Urothelium cell line (cell line): ENCODE measurements at regions not wholly inside any gene's neighbourhood (a gene's known extent, or its start where the extent isn't known, plus 50 kb on each side); places are given as distances from the start of the nearest gene placed in this dataset.
"Not testable (repeated sequence)": the region's sequence is repeated elsewhere in the genome, so short reads cannot be mapped to it uniquely, and the experiment has no call there.

Experiments
- DNase-seq: peaks from one replicate; pipeline ENCODE4 v3.0.0; 2011; ENCODE audit warnings: low spot score, mixed read lengths
- FAIRE-seq: peaks from 2 replicates; lab custom pipeline; 2011; peaks lifted over from hg19 to GRCh38; lab: Jason Lieb, UNC

GRCh38 chr2:67771380-67771779, 291.4 kb downstream of the C1D start:
- no peak for FAIRE-seq
- DNase-seq, result no peak

- DNase-seq (no peak), FAIRE-seq (no peak)
These were observed 290.3 kb downstream of the C1D start for GRCh38 chr2:67772216-67773170.

GRCh38 chr2:67773851-67774250, 289.0 kb downstream of the C1D start:
- DNase-seq, result no peak
- FAIRE-seq, result no peak

- DNase-seq (no peak), FAIRE-seq (no peak)
These were observed 286.5 kb downstream of the C1D start for GRCh38 chr2:67776276-67776675.

- FAIRE-seq (no peak), DNase-seq (no peak)
These were observed 285.8 kb downstream of the C1D start for GRCh38 chr2:67777010-67777409.

DNA sequence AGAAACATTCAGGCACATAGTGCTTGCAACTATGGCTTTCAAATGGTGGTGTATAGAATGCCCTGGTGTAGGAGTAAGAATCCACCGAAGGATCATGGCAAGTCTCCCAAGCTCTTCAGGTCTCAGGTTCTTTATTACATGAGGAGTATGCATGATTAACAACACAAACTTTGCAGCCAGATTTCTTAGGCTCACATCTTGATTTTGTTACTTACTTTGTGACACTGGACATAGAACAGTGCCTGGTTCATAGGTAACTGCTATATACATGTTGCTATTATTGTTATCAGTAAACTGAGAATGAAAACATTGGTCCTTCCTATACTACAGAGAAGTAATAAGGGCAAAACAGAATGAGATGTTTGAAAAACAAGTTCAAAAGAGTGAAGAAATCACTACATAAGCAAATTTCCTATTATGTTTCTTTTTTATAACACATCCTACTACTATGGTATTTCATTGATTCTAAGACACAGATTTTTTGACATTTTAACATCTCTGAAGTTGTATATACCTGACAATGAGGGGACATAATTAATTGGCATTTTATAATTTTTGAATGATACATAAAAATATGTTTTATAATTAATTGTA, 284.9 kb downstream of the C1D start:
- DNase-seq (no peak), FAIRE-seq (no peak)

- not testable (repeated sequence) for DNase-seq, FAIRE-seq
These were observed 282.0 kb downstream of the C1D start for GRCh38 chr2:67780841-67781240.

- FAIRE-seq (no peak), DNase-seq (no peak)
These were observed 280.4 kb downstream of the C1D start for GRCh38 chr2:67782443-67782842.

DNA sequence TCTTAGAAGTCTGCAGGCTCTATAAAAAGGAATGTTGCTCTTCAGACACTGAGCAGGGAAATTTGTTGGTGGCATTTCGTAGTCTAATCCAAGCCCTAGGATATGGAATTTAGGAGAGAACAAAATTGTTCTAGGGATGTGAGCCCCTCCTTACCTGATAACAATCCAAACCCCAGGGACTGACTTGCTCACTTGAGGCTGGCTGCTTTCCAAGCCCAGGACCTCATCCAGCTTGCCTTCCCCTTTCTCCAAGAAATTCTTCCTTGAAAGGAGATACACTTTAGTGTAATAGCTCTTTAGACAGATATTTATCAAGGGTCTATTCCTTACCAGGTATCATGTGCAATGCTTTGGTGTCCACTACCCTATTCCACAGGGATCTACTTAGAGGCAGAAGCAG, 279.8 kb downstream of the C1D start:
- DNase-seq (no peak), FAIRE-seq (no peak)

DNA sequence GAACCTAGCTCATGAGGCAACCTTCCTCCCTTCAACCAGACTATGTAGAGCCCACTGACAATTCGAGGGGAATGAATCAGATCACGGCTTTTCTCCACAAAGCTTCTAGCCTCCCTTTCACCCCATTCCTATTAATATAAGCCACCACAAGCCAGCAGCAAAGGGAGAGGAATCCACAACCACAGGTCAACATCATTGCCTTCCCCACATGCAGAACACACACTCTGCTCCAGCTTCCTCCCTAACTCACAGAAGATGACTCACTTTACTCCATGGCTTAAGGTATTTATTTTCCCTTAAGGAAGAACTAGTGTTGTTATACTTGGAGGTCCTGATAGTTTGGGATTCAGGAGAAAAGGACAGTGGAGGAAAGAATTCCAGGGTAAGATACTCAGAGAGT, 272.2 kb downstream of the C1D start:
- peak; percentile 38 for DNase-seq
- FAIRE-seq, result no peak

DNA sequence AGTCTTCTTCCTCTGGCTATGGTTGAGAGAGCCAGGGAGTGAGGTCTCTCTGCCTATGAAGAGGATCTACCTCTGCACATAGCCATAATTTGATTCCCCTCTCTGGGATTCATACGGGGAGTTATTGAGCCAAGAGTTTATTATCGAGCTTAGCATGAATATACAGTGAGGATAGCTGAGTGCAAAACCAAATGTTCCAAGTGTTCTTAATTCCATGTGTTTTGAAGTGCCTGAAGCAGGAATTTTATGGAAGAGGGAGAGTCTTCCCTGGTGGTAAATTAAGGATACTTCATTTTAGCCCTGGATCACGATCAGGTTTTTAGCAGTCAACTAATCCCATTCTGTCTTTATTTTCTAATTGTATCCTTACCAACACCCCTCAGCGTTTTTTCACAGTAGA, 270.6 kb downstream of the C1D start:
- FAIRE-seq (no peak), DNase-seq (no peak)

GRCh38 chr2:67792681-67793091, 270.1 kb downstream of the C1D start:
- DNase-seq, result no peak
- FAIRE-seq, result no peak

GRCh38 chr2:67797801-67798540, 264.8 kb downstream of the C1D start:
- DNase-seq (peak; percentile 31), FAIRE-seq (peak; percentile 27)

DNA sequence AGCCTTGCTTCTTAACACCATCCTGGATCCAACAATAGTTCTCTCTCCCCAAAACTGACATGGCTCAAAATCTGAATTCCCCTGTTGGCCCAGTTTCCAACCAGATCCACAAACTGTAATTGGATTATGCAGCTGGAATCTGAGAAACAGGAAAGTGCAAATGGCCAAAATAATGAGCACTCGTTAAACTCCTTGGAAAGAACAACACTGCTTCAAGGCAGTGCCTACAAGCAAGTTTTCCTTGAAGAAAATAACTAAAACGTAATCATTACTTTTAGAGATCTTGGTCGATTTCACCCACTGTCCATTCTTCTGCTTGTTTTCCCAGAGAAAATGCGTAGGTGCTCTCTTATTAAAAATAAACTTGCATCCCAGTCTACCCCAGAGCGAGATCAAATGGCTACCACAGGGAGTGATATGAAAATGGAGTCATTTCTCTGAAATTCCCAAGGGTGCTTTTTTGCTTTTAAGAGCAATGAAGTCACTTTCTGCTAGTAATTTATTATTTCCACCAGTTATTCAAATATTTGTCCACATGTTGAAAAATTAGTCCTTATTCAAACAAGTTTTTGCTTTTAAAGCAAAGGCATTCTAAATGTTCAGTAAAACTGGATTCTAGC, 264.2 kb downstream of the C1D start:
- DNase-seq, result no peak

DNA sequence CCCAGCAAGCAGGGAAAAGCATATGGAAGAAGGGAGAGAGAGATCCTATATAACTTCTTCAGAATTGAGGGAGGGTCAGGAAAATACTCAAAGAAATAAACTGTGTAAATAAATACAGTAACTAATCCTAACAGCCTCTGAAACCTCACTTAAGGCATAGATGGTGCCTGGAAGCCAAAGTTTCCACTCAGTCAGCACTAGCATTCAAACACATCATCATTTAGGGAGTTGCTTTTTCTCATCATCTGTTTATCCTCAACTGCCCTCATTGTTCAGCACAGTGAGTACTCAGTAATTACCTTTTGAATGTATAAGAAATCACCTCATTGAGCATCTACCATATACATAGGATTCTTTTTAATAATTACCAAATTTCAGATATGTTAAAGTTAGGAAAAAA, 262.9 kb downstream of the C1D start:
- FAIRE-seq, result no peak
- no peak for DNase-seq

More for the DNA sequence above, 264.2 kb downstream of the C1D start:
- FAIRE-seq, result no peak

DNA sequence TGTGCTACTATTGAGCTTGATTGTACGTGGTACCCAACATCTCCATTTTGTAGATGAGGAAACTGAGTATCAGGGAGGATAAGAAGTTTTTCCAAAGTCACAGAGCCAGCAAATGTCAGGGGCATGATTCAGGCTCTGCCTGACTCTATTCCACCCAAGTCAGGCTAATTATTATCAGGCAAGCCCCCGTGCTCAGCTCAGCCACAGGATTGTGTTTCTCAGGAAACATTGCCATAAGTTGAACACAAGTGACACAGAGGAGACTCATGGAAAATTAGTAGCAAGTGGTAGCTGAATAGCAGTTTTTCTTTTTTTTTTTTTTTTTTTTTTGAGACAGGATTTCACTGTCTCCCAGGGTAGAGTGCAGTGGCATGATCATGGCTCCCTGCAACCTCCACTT, 260.5 kb downstream of the C1D start:
- FAIRE-seq, result no peak
- no peak for DNase-seq

GRCh38 chr2:67802824-67803223, 260.0 kb downstream of the C1D start:
- DNase-seq (no peak), FAIRE-seq (no peak)

DNA sequence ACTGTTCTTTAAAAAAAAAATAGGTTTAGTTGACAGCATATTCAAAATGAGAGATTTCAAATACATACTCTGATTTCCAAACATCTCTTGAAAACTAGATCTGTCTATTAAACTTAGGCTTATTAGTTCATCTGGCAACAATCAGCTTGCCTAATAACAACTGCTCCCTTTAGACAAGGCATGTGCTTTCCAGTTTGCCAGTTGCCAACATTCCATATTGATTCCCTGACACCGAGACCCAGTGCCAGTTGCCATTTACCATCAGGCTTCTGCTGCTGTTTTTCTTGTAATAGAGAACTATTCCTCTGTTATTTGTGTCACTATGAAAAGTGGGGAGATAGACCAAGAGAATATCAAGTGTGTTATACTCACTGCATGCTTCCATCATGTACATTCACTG, 256.0 kb downstream of the C1D start:
- DNase-seq (no peak), FAIRE-seq (no peak)

GRCh38 chr2:67808112-67808511, 254.7 kb downstream of the C1D start:
- FAIRE-seq (no peak), DNase-seq (no peak)

DNA sequence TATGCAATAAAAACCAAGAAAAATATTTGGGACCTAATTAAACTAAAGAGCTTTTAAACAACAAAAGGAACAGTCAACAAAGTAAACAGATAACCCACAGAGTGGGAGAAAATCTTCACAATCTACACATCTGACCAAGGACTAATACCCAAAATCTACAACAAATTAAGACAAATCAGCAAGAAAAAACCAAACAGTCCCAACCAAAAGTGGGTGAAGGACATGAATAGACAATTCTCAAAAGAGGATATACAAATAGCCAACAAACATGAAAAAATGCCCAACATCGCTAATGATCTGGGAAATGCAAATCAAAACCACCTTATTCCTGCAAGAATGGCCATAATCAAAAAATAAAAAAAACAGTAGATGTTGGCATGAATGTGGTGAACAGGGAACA, 250.1 kb downstream of the C1D start:
- FAIRE-seq (no peak), DNase-seq (no peak)

DNA sequence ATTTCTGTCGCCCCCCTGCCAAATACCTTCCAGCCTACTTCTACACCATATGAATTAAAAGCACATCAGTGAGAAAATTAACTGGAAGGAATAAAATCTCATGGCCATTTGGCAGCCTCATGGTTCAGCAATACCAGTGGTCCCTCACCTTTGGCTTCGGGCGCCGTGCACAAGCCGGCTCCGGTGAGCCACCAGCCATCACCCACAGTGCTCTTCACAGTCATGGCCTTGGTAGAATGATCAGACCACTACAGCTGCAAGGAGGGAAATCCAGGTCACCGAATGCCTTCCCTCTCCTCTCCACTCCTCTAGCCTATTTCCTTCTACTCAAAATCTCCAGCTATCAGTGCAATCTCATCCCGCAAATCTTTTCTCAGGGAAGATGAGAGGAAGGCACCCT, 239.1 kb downstream of the C1D start:
- DNase-seq (no peak), FAIRE-seq (no peak)
